ENCODE measurements at regions not wholly inside any gene's neighbourhood (a gene's known extent, or its start where the extent isn't known, plus 50 kb on each side); places are given as distances from the start of the nearest gene placed in this dataset.

GRCh38 chr13:26910754-26911465 is 150.3 kb upstream of the GPR12 start:
- H3K23me2 ChIP-seq (ENCODE audit: insufficient read length, low read depth, low read length, poor library complexity, severe bottlenecking), result no peaks in the 10 kb centered on the region
- H2AK5ac ChIP-seq (ENCODE audit: insufficient read length, low read length), result no peak overlapping the region
- Mint-ChIP-seq H3K4me3 (no peak overlapping the region; a peak in 1 of 5 replicates), H3K4me1 (peaks cover 0 to 4% of the 10 kb centered on the region in 2 experiments; a peak in 1 of 4 replicates), H3K27me3 (ENCODE audit: low read depth) (peaks cover 10% of the 10 kb centered on the region), H3K9me3 (no peaks in the 10 kb centered on the region), H3K36me3 (ENCODE audit: insufficient read depth in 1 of 3, low read depth in 3 of 3) (no peaks in the 10 kb centered on the region), H3K27ac (no peak overlapping the region)
- DNase-seq, result no peak
- no peaks in the 10 kb centered on the region for H3K79me1 ChIP-seq (ENCODE audit: insufficient read depth, low read depth, low read length, poor library complexity, severe bottlenecking)
- no peak overlapping the region for H4K5ac ChIP-seq (ENCODE audit: insufficient read length, low read depth, low read length)
- H3T11ph ChIP-seq (ENCODE audit: low read length), result no peak overlapping the region
- H3K4ac ChIP-seq (ENCODE audit: low read depth, low read length), result no peak overlapping the region
- no peak overlapping the region for H2AFZ ChIP-seq (ENCODE audit: low read length)
- no peak overlapping the region for H3K56ac ChIP-seq (ENCODE audit: insufficient read length, low read depth, low read length)
- no peak overlapping the region for H3K4me2 ChIP-seq (ENCODE audit: insufficient read depth, insufficient read length, low read length)
- no peak overlapping the region for H2BK5ac ChIP-seq (ENCODE audit: insufficient read length, low read length)
- H4K8ac ChIP-seq (replicated peaks; ENCODE audit: insufficient read length, low read depth, low read length), result no peak overlapping the region
- H2BK120ac ChIP-seq (ENCODE audit: low read depth, low read length, poor library complexity, severe bottlenecking), result no peak overlapping the region
- TF ChIP-seq, protein P1, sequence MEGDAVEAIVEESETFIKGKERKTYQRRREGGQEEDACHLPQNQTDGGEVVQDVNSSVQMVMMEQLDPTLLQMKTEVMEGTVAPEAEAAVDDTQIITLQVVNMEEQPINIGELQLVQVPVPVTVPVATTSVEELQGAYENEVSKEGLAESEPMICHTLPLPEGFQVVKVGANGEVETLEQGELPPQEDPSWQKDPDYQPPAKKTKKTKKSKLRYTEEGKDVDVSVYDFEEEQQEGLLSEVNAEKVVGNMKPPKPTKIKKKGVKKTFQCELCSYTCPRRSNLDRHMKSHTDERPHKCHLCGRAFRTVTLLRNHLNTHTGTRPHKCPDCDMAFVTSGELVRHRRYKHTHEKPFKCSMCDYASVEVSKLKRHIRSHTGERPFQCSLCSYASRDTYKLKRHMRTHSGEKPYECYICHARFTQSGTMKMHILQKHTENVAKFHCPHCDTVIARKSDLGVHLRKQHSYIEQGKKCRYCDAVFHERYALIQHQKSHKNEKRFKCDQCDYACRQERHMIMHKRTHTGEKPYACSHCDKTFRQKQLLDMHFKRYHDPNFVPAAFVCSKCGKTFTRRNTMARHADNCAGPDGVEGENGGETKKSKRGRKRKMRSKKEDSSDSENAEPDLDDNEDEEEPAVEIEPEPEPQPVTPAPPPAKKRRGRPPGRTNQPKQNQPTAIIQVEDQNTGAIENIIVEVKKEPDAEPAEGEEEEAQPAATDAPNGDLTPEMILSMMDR (conservative IDR thresholded peaks at IDR 0.05), result no peak
- H2BK12ac ChIP-seq (ENCODE audit: insufficient read length, low read depth, low read length), result no peak overlapping the region
- no peaks in the 10 kb centered on the region; the same call in 1 of the 2 replicates for H3K27me3 ChIP-seq (ENCODE audit: insufficient read depth, low read length)
- H2BK15ac ChIP-seq (ENCODE audit: low read depth, low read length), result no peak overlapping the region
- H3K27ac ChIP-seq (ENCODE audit: insufficient read length, low read depth, low read length), result no peak overlapping the region
- H3K4me1 ChIP-seq (ENCODE audit: insufficient read depth, low read length), result no peaks in the 10 kb centered on the region
- H3K14ac ChIP-seq (ENCODE audit: insufficient read depth, low read length), result no peak overlapping the region
- H3K9me3 ChIP-seq (ENCODE audit: control insufficient read depth, low read depth, low read length), result no peaks in the 10 kb centered on the region
- no CpG with 5 or more reads among the region's 13 CpGs for WGBS (ENCODE audit: extremely low coverage, insufficient read length, low lambda C conversion rate)
- no peak overlapping the region for H3K23ac ChIP-seq (ENCODE audit: insufficient read length, low read depth, low read length)
- H4K20me1 ChIP-seq (ENCODE audit: control insufficient read depth, insufficient read depth, insufficient read length), result no peaks in the 10 kb centered on the region
- H2BK20ac ChIP-seq (ENCODE audit: low read depth, low read length, poor library complexity, severe bottlenecking), result no peak overlapping the region
- H3K18ac ChIP-seq (ENCODE audit: insufficient read length, low read depth, low read length), result no peak overlapping the region
- no peak overlapping the region for H4K91ac ChIP-seq (ENCODE audit: insufficient read length, low read depth, low read length)
- no peak overlapping the region for H3K9ac ChIP-seq (ENCODE audit: extremely low read depth, insufficient read length, low read length)
- no peaks in the 10 kb centered on the region for H3K79me2 ChIP-seq (ENCODE audit: insufficient read depth, low read length)
